Kidney epithelial cell (primary cell): ENCODE measurements at regions not wholly inside any gene's neighbourhood (a gene's known extent, or its start where the extent isn't known, plus 50 kb on each side); places are given as distances from the start of the nearest gene placed in this dataset.
"Not testable (repeated sequence)": the region's sequence is repeated elsewhere in the genome, so short reads cannot be mapped to it uniquely, and the experiment has no call there.

Experiments used
- DNase-seq: peaks from one replicate; pipeline ENCODE4 v3.0.0-alpha.2; 2010; ENCODE audit warnings: low read depth
- H3K27me3 ChIP-seq: 2 replicates; pipeline ENCODE4 v1.6.0; 2011; ENCODE audit warnings: low read length; ENCODE audit not compliant: control insufficient read depth, insufficient read depth
- H3K36me3 ChIP-seq: 2 replicates; pipeline ENCODE4 v1.5.1; 2011; ENCODE audit warnings: low read length; ENCODE audit not compliant: control insufficient read depth, insufficient read depth
- H3K4me3 ChIP-seq: 2 replicates; pipeline ENCODE4 v1.5.1; 2011; ENCODE audit warnings: low read depth, mild to moderate bottlenecking, control low read depth, low read length
- CTCF ChIP-seq: IDR thresholded peaks from 2 replicates; pipeline ENCODE4 v1.5.1; 2011; ENCODE audit warnings: mild to moderate bottlenecking, moderate library complexity, low read length, control low read depth, inconsistent platforms; ENCODE audit not compliant: insufficient read depth, poor library complexity, severe bottlenecking

DNA sequence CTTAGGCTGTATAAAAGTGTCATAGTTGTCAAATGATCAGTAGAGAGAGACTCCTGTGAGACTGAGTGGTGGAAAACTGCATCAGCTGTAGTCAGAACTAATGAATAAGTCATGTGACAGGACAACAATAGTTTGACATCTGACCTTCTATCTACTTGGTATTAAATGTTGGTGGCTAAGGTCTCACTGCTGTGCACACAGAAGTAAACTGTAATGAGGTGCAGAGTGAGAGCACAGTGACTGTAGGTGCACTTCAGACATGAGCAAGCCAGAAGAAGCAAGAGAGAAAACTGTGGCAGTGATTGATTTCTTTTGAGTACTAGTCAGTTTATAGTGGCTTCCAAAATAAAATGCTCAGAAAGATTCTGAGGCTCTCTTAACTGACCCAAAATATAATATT lies 803.6 kb downstream of the RAPGEF2 start:
- H3K36me3 ChIP-seq: no peaks in the 10 kb centered on the region
- no peak for TF ChIP-seq CTCF
- no peak for DNase-seq
- no peaks in the 10 kb centered on the region for H3K27me3 ChIP-seq
- no peak overlapping the region for H3K4me3 ChIP-seq

DNA sequence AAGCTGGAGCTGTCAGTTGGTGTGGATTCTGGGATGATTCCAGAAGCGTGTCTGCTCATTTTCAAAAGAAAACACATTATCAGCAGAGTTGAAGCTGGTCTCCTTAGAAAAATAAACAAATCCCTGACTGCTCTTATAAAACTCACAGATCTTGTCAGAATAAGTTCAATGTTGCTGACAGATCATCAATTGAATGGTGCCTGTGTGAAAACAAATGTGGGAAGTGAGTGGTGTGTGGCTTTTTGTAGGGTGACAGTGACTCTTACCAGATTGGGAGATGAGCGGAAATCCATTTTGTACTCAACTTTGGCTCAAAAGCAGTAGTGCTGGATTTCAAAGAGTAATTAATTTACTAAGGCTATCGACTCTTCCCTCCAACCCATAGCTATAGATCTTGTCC lies 807.8 kb downstream of the RAPGEF2 start:
- no peak for DNase-seq
- Histone ChIP-seq H3K27me3 (no peaks in the 10 kb centered on the region), H3K4me3 (no peak overlapping the region), H3K36me3 (no peaks in the 10 kb centered on the region)
- no peak for TF ChIP-seq CTCF

- no peak for TF ChIP-seq CTCF
- no peak overlapping the region for H3K4me3 ChIP-seq
- no peaks in the 10 kb centered on the region for H3K36me3 ChIP-seq
- DNase-seq: no peak
- no peaks in the 10 kb centered on the region for H3K27me3 ChIP-seq
These were observed 819.2 kb downstream of the RAPGEF2 start for GRCh38 chr4:159922119-159922518.

- no peak for TF ChIP-seq CTCF
- Histone ChIP-seq H3K27me3 (no peaks in the 10 kb centered on the region), H3K36me3 (no peaks in the 10 kb centered on the region), H3K4me3 (no peak overlapping the region)
- no peak for DNase-seq
These were observed 822.9 kb downstream of the RAPGEF2 start for GRCh38 chr4:159925770-159926169.

DNA sequence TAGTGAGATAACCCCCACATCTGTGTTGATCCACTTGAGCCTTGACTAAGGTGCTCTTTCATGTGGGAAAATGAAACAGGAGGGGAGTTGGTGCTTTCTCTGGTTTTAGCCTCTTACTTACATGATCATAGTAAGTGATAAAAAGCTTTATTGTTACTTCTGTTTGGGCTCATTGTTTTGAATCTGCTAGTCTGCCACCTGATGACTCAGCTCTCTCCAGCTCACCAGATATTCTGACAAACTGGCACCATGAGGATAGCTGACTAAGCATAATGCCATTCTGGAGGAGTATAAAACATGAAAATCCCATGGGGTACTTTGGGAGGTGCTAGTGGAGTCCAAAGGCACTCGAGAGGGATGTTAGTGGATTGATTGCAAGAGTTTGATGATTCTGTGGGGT lies 824.0 kb downstream of the RAPGEF2 start:
- no peak overlapping the region for H3K4me3 ChIP-seq
- H3K36me3 ChIP-seq: no peaks in the 10 kb centered on the region
- no peak for DNase-seq
- TF ChIP-seq CTCF: no peak
- H3K27me3 ChIP-seq: no peaks in the 10 kb centered on the region

DNA sequence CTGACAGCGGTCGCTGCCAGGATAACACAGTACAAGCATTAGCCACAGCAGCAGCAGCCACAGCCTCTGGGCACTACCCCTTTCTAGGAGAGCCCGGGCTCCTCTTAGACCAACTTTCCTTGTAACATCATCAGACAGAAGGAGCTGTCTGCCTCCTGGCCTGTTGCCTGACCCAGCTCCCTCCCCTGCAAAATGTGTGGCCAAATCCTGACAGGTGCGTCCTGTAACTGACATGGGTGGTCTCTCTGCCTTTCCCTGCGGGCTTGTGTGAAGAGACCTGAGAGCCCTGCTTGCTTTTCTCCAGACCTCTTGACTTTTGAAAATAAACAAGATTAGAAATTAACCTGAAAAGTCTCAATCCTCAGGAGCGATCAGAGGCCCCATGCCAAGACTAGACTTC lies 824.9 kb downstream of the RAPGEF2 start:
- no peak for TF ChIP-seq CTCF
- no peak overlapping the region for H3K4me3 ChIP-seq
- H3K27me3 ChIP-seq: no peaks in the 10 kb centered on the region
- H3K36me3 ChIP-seq: no peaks in the 10 kb centered on the region
- DNase-seq: no peak

DNA sequence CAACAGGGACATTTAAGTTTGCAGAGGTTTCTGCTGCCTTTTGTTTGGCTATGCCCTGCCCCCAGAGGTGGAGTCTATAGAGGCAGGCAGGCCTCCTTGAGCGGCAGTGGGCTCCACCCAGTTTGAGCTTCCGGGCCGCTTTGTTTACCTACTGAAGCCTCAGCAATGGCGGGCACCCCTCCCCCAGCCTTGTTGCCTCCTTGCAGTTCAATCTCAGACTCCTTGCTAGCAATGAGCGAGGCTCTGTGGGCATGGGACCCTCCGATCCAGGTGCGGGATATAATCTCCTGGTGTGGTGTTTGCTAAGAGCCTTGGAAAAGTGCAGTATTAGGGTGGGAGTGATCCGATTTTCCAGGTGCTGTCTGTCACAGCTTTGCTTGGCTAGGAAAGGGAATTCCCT lies 831.7 kb downstream of the RAPGEF2 start:
- not testable (repeated sequence) for H3K4me3 ChIP-seq, DNase-seq, H3K27me3 ChIP-seq, H3K36me3 ChIP-seq
